GM21360 (cell line): ENCODE measurements at regions not wholly inside any gene's neighbourhood (a gene's known extent, or its start where the extent isn't known, plus 50 kb on each side); places are given as distances from the start of the nearest gene placed in this dataset.

Experiments used
- ATAC-seq: cut with Tn5 transposase; IDR thresholded peaks from one replicate; pipeline ENCODE4 v1.9.1; 2021; ENCODE audit warnings: mild to moderate bottlenecking, moderate library complexity; ENCODE audit not compliant: unreplicated experiment

DNA sequence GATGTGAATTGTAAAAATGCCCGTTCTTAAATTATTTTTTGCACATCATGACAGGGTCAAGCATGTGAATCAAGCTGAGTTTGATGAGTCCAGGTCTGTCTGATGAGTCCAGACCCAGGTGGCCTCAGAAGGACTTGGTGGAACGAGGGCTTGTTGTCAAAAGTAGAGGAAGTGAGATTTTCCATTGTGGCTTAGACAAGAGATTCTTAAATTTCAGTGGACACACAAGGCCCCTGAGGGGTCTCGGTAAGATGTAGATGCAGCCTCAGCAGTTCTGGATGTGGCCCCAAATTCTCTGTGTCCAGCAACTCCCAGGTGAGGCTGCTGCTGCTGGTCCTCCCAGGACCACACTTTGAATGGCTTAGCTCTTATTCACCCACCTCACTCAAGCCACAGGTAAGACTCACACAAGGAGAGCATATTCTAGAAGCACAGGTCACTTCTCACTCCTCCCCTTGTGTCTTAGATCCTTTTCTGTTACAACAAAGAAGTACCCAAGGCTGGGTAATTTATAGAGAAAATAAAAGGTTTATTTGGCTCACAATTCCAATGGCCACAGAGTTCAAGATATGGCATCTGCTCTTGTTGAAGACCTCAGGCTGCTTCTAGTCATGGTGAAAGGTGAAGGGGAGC, 98.8 kb downstream of the GGTLC2 start:
- no peak for ATAC-seq

DNA sequence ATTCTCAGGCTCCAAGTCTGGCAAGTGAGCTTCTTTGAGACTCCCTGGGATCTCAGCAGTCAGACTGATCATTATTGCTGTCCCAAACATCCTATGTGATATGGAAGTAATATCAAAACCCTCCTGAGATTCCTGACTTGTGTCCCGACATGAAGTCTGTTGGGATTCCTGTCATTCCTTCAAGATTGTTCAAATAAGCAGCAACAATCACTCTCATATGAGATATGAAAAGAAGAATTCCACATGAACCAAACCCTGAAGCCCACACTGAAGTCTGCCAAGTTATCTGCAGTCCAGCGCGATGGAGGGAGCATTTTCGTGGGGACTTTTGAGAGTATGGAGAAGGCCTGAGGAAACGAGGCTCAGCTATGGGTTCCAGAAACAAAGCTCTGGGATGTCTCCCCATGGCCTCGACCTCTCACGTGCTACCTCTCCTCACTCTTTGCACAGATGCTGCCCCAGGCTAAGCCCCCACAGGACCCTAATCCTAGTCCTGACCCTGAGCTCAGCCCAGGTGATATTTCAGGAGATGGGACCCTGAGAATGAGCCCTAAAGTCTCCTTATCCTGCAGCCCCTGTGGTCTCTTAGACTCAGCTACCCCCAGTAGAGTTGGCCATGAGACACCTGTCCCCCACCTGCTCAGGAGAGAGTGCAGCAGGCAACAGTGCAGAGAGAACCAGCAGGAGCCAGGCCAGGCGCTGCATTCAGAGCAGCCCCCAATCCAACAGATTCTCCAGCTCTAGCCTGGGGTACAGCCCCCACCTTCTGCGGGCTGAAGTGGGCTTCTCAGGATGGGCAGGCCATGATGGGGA, 100.2 kb downstream of the GGTLC2 start:
- ATAC-seq, result no peak

DNA sequence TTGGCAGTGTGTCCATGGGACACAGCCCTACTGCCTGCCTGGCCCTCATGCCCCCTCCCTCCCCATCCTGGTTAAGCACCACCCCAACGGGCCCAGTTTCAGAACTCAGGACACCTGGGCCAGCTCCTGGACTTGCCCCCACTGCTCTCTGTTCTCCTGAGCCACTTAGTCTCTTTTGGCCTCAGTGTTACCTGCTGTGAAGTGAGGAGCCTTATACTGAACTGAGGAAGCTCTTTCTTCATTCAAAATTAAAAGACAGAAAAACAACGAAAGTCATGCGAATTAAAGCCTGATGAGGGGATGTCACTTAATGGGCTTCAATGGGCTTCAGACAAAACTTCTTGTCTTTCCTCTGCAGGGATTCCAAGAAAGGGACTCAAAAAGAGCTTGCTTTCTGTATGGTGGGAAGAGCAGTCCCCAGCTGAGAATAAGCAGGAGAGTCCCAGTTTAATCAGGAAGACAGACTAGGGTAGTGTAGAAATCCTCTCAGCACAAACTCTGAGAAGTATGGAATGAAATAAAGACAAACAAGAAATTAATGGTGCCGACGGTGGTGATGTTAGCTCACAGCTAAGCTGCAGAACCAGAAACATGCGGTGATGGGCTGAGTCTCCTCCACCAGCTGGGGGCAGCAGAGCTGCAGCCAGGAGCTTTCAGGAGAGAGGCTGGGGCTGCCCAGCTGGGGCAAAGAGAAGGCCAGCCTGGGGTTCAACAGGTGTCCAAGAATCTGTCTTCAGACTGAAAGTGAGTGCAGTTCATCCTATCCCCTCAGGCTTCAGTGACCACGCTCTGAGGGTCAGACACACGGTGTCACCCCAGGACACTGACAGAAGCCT, 101.0 kb downstream of the GGTLC2 start:
- ATAC-seq, result no peak

DNA sequence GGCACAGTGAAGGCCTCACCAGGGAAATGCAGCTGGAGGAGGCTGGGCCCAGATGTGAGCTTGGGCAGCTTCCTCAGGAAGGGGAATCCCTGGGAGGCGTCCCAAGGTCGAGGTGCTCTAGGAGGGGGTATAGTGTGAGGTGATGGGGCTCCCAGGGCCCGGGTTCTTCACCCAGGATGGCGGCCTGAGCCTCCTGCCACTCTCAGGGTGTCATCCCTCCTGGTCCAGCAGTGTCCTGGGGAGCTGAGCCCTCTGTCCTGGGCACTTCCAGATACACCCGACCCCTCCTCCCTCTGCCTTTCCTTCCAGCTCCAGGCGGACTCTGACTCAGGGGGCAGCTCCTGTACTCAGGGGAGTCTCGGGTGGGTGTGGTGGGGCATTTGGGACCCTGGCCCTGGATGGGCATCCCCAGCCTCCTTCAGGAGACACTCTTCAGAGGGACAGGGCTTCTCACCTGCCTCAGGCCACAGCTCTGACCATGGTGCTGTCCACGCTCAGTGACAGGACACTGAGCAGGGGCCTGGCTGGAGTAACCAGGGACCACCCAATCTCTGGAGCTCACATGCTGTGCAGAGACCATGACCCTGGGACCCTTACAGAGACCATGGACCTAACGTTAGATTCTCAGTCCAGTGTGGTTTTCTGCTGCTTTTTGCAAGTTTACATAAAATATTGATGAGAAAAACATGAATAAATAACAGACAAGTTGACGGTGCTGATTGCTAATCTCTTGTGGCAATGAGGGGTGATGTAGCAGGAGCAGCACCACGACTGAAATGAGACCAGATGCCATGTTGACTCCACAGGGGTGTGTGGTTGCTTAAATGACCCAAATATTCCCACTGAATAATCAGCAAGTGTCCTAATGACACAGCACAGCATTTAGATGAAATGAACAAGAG, 101.9 kb downstream of the GGTLC2 start:
- no peak for ATAC-seq

DNA sequence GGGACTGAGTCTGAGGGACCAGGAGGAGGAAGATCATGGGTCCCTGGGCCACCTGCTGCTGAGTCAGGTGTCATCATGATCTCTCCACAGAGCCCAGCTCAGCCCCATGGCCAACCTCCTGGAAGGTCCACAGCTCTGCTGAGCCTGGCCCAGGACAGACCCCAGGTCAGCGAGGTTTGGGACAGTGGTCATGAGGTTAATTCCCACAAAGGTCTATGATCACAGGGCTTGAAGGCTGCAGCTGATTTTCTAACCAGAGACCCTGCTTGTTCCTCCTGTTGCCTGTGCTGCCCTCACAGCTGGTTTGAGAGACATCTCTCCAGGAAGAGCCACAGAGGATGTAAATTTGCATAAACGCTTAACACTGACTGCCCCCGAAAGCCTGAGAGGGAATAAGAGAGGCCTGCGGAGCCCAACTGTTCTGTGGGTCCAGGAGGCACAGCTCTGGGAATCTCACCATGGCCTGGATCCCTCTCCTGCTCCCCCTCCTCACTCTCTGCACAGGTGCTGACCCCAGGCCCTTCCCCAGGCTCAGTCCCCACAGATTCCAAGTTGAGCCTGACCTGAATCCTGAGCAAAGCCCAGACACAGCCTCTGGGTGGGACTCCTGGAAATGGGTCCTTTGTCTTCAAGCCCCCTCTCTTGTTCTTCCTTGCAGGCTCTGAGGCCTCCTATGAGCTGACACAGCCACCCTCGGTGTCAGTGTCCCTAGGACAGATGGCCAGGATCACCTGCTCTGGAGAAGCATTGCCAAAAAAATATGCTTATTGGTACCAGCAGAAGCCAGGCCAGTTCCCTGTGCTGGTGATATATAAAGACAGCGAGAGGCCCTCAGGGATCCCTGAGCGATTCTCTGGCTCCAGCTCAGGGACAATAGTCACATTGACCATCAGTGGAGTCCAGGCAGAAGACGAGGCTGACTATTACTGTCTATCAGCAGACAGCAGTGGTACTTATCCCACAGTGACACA, 102.8 kb downstream of the GGTLC2 start:
- no peak for ATAC-seq

DNA sequence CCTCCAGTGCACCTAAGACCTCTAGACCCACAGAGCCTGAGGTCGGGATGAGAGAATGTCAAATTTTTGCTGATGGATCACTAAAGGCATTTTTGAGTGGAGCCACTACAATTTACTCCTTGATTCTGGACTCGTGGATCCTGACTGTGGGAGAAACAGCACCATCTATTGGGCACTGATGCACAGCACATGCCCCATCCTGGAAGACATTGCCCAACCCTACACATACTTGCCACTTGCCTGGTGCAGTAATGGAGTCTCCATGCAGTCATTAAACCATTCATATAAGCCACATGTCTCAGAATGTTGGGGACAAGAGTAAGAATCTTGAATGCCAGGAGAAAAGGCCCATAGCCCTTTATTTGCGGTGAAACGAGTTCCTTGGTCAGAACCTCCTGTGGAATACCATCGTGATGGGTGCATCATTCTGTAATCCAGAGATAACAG, 103.9 kb downstream of the GGTLC2 start:
- ATAC-seq, result no peak

DNA sequence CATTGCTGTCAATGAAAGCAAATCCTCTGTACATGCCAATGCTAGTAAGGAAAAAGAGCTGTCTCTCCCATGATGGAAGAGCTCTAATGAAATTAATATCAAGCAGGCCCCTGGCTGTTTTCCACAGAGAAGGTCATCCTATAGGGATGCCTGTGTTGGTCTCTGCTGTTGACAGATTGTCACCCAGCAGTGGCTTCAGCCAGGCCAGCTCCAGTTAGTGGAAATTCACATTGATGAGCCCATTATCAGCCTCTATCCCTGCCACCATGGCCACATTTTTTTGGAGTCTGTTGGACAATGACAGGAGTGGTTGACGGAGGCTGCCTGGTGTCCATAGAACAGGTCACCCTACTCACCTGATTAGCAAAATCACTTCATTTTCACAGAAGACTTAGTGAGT, 104.3 kb downstream of the GGTLC2 start:
- ATAC-seq, result no peak

DNA sequence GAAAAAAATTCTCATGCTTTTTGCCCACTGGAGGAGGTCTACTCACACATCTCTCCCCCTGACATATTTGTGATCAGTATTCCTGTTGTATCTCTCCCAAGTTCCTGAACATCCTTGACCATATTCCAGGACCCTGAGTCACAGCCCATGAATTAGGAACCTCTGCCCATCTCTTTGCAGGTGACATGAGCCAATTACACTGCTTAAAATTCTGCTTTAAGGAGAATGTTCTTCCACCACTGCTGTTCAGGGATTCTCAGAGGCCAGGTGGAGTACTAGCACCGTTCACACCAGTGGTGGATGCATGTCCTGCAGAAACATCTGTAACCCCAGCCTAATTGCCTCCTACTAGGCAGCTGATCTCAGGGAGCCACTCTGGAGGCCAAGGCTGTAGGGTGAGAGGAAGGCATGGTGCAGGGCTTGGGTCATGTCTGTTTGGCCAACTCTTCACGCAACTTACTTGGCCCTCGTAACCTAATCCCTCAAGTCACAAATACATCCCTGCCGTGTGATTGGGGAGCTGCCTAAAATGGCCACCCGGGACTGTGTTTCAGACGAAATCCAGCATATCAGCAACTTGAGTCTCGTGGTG, 104.8 kb downstream of the GGTLC2 start:
- ATAC-seq, result no peak

DNA sequence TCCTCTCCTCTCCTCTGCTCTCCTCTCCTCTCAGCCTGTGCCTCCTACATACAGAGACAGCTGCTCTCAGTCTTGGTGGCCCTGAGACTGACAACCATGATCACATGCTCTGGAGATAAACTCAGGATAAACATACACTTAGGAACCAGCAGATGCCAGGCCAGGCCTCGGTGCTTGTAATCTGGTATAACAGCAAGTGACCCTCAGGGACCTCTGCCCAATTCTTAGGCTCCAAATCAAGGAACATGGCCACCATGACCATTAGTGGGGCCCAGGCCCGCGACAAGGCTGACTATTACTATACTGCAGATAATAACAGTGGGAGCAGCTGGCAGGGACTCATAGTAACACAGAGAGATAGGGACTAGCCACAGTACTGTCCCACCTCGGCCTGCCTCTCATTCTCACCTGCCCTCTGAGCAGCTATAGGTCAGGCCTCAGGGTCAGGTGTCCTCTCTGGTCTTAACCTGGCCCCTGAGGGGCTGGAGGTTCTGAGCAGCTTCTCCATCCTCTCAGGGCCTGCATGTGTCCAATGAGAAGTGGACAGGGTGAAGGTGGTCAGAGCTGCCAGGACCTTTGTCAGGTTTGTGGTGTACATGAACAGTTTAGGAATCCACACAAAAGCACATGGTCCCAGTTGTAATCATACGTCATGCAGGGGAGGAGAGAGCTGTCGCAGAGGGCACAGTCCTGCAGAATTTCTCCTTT, 106.1 kb downstream of the GGTLC2 start:
- ATAC-seq, result no peak

DNA sequence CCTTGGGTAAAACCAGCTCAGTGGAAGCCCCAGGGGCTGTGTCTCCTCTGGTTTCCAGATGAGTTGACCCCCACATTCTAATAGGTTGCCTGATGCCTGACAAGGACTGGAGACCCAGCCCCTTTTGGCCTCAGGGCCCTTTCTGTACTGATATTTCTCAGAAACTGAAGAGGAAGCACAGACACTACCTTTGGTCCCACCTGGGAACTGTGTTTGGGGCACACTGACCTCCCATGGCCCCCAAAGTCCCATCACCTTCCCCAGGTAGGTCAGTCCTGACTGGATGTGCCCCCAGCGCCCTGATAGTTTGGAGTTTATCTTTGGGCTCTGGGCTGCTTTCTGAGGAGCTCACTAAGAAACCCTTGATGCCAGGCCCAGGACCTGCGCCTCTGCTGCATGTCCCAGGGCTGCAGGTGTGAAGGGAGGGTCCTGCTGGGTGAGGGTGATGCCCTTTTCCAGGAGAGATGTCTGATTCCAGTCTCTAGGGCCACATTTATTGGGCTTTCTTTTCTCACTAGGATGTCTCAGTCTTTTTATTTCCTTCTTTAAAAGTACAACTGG, 106.7 kb downstream of the GGTLC2 start:
- no peak for ATAC-seq

DNA sequence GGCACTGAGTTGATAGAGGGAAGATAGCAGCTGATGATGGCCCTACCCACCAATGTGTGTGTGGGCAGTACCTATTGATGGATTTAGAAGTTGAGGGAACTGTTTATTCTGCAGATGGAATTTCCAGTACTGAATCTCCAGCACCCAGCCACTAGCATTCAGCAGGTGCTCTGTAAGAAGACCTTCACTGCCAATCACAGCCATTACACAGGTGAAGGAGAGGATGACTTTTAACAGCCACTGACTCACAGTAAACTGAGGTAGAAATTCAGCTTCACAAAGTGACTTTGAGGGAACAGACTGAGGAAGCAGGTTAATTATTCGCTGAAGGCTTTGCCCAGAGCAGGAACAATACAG, 107.8 kb downstream of the GGTLC2 start:
- ATAC-seq, result no peak

DNA sequence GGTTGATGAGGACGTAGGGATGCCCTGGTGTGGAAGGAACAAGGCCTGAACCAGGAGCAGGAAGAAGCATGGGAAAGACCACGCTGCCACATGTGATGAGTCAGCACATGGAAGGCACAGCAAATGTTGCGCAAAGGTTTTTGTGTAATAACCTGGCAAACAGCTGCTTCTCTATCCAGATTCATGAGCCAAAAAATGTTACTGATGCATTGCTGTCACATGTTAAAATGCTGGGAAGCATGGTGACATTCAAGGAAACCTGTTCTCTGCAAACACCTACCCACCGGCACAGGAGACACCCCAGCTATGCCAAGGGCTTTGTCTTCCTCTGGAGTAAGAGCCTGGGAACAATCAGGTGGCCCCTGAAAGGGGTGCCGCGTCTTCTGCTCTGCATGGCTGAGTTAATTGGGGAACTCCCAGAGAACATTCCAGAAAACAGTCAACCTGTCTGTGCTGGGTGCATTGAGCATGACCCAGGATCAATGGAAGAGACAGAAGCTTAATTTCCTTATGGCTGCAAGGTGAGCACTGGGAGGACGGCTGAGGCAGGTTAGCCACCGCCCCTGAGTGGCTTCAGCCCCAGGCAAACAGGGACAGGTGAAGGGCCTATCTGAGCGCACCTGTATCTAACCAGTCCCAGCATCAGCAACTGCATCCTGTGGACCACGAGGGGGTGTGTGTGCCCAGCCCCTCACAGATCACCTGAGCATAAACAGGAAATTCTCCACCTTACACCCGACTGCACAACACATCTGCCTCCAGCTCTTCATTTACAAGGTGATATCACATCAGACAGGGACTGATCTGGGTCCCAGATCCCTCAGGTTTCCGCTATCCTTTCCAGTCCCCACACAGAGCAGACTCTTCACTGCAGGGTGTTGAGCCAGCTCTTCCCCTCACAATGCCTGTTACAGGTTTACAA, 108.4 kb downstream of the GGTLC2 start:
- ATAC-seq, result no peak

DNA sequence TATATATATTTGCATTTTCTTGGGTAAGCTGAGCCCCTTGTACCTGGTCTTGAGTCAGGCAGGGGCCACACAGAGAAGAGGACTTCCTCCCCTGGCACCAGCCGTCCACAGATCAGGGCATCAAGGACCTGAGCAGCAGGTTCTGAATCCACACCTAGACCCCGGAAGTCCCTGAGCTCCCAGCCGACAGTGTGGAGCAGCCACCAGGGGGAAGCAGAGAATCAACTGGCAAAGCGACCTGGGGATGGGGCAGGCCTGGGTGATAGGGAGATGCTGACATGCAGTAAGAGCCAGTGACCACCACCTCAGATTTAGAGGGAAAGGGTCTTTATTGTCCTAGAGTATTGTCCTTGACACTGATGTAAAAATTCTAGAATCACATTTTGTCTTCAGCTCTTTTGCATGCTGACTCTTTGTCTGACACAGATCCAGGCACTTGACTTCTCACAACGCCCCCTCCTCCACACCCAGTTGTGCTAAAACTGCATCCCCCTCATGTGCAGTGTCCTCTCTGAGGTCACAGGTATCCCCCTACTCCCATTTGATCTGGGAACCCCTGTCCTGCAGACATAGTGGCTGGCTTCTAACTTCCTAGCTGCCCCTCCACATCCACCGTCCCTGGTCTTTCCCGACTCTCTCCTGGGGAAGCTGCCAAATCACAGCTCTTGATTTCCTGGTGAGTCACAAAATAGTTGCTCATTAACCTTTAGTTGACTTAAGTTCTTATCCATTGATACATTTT, 109.3 kb downstream of the GGTLC2 start:
- no peak for ATAC-seq

DNA sequence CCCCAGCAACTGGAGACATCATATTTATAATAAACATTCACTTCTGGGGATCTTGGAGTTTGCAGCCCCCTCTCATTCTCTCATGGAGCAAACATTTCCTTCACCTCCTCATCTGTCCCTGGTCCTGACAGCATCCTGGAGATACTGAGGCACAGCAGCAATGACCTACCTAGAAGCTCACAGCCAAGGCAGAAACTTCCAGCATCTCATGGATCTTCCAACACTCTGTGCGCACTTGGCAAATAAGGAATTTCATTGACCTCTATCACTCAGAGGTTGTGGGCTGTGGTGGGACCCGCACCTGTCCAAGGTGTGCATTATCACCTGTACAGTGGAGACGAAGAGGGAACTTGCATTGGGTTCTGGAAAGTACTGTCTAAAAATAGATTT, 109.8 kb downstream of the GGTLC2 start:
- ATAC-seq, result no peak

DNA sequence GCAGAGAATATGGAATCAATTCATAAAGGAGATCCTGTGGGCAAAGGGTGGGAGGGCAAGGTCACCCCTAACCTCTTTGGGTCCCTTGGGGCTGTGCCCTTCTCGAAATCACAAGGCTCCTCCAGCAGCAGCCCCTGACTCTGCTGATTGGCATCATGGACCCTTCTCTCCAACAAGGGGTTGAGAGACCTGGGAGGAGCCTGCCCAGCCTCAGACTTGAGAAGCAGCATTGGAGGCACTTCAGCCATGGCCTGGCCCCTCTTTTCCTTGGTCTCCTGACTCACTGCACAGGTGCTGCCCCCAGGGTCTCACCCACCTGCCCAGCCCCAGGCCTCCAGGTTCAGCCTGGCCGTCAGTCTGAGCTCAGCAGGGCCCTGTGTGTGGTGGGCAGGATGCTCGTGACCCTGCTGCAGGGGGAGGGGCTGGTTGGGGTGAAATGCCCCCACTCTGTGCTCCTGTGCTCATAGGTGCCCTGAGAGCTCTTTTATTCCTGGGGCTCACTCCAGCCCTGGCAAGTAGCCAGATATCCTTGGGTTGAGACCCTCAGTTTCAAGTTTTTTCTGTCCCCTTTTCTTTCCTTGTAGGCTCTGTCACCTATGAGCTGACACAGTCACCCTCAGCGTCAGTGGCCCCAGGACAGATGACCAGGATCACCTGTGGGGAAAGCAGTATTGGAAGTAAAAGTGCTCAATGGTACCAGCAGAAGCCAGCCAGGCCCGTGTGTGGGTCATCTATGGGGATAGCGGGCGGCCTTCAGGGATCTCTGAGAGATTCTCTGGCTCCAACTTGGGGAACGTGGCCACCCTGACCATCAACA, 110.8 kb downstream of the GGTLC2 start:
- ATAC-seq, result no peak

DNA sequence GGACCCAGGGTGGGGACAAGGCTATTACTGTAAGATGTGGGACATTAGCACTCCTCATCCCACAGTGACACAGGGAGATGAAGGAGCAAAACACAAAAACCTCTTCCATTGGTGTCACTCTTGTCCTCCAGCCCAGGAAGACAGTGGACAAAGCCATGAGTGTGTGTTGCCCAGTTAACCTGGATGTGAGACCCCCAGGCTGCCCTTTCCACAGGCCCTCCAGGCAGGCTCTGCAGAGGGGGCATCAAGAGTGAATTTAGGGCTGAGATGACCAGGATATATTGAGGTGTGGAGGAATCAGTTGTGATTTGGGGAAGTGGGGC, 111.3 kb downstream of the GGTLC2 start:
- ATAC-seq, result no peak
